SK-N-SH treated with all-trans-retinoic acid at 6 μM for 48 hours (cell line): ENCODE measurements at regions not wholly inside any gene's neighbourhood (a gene's known extent, or its start where the extent isn't known, plus 50 kb on each side); places are given as distances from the start of the nearest gene placed in this dataset.

Source experiments
- ATAC-seq: fragments of 200-7000 bp; cut with Tn5 transposase; 3 replicates; pipeline ENCODE4 v1.9.1; 2020; ENCODE audit warnings: mild to moderate bottlenecking, moderate library complexity
- ARNTL ChIP-seq: fragments of 450-650 bp; formaldehyde crosslinking; IDR thresholded peaks from 2 replicates; pipeline ENCODE4 v1.5.0; 2020; ENCODE audit warnings: low read depth, mild to moderate bottlenecking, moderate library complexity, borderline replicate concordance
- CSDC2 ChIP-seq: fragments of 250-450 bp; sonication (Bioruptor Pico); IDR thresholded peaks from 2 replicates; pipeline ENCODE4 v1.5.0; 2020; ENCODE audit warnings: mild to moderate bottlenecking, moderate library complexity
- CSRNP3 ChIP-seq: fragments of 250-450 bp; sonication (Bioruptor Pico); IDR thresholded peaks from 2 replicates; pipeline ENCODE4 v1.5.1; 2021; ENCODE audit warnings: mild to moderate bottlenecking, moderate library complexity
- ESRRG ChIP-seq: fragments of 250-450 bp; sonication (Bioruptor Pico); IDR thresholded peaks from 2 replicates; pipeline ENCODE4 v1.6.1; 2021; ENCODE audit warnings: mild to moderate bottlenecking
- GLIS3 ChIP-seq: fragments of 250-450 bp; sonication (Bioruptor Pico); IDR thresholded peaks from 2 replicates; pipeline ENCODE4 v1.5.0; 2020; ENCODE audit warnings: mild to moderate bottlenecking, moderate library complexity
- OSR1 ChIP-seq: fragments of 250-450 bp; sonication (Bioruptor Pico); IDR thresholded peaks from 2 replicates; pipeline ENCODE4 v1.8.0; 2022; ENCODE audit warnings: moderate library complexity, mild to moderate bottlenecking, inconsistent platforms
- PATZ1 ChIP-seq: fragments of 250-450 bp; sonication (Bioruptor Pico); IDR thresholded peaks from 2 replicates; pipeline ENCODE4 v1.8.0; 2020; ENCODE audit warnings: mild to moderate bottlenecking, moderate library complexity, borderline replicate concordance
- POU6F1 ChIP-seq: fragments of 250-450 bp; sonication (Bioruptor Pico); IDR thresholded peaks from 2 replicates; pipeline ENCODE4 v1.8.0; 2021; ENCODE audit warnings: low read depth, mild to moderate bottlenecking, moderate library complexity, borderline replicate concordance
- PPARA ChIP-seq: fragments of 250-450 bp; sonication (Bioruptor Pico); IDR thresholded peaks from 2 replicates; pipeline ENCODE4 v1.5.0; 2020; ENCODE audit warnings: mild to moderate bottlenecking, borderline replicate concordance
- RARB ChIP-seq: fragments of 250-450 bp; sonication (Bioruptor Pico); IDR thresholded peaks from 2 replicates; pipeline ENCODE4 v1.8.0; 2021; ENCODE audit warnings: mild to moderate bottlenecking, moderate library complexity
- SNAI2 ChIP-seq: fragments of 250-450 bp; sonication (Bioruptor Pico); IDR thresholded peaks from 2 replicates; pipeline ENCODE4 v1.5.0; 2020; ENCODE audit warnings: mild to moderate bottlenecking, moderate library complexity
- TCF4 ChIP-seq: fragments of 250-450 bp; sonication (Bioruptor Pico); IDR thresholded peaks from 2 replicates; pipeline ENCODE4 v1.8.0; 2021; ENCODE audit warnings: mild to moderate bottlenecking, moderate library complexity, borderline replicate concordance
- TOX ChIP-seq: fragments of 250-450 bp; sonication (Bioruptor Pico); IDR thresholded peaks from 2 replicates; pipeline ENCODE4 v1.8.0; 2021; ENCODE audit warnings: mild to moderate bottlenecking, moderate library complexity, borderline replicate concordance
- ZC3H10 ChIP-seq: fragments of 250-450 bp; sonication (Bioruptor Pico); IDR thresholded peaks from 2 replicates; pipeline ENCODE4 v1.5.1; 2021; ENCODE audit warnings: mild to moderate bottlenecking, moderate library complexity
- ZFP3 ChIP-seq: fragments of 250-450 bp; sonication (Bioruptor Pico); IDR thresholded peaks from 2 replicates; pipeline ENCODE4 v1.5.0; 2020; ENCODE audit warnings: mild to moderate bottlenecking, moderate library complexity
- ZFP30 ChIP-seq: fragments of 450-650 bp; formaldehyde crosslinking; IDR thresholded peaks from 2 replicates; pipeline ENCODE4 v1.5.0; 2022; ENCODE audit warnings: mild to moderate bottlenecking, moderate library complexity
- ZNF565 ChIP-seq: fragments of 450-650 bp; formaldehyde crosslinking; conservative IDR thresholded peaks from 2 replicates; pipeline ENCODE4 v1.5.0; 2020; ENCODE audit warnings: low read depth, mild to moderate bottlenecking, moderate library complexity
- ZNF70 ChIP-seq: fragments of 450-650 bp; formaldehyde crosslinking; IDR thresholded peaks from 2 replicates; pipeline ENCODE4 v1.5.0; 2020; ENCODE audit warnings: mild to moderate bottlenecking, moderate library complexity
- ZNF8 ChIP-seq: fragments of 450-650 bp; formaldehyde crosslinking; IDR thresholded peaks from 2 replicates; pipeline ENCODE4 v1.5.0; 2020; ENCODE audit warnings: mild to moderate bottlenecking, moderate library complexity
- TF ChIP-seq, protein P1 (sequence below): fragments of 250-450 bp; sonication (Bioruptor Pico); IDR thresholded peaks from 2 replicates; pipeline ENCODE4 v1.5.0; 2020; ENCODE audit warnings: mild to moderate bottlenecking, moderate library complexity

DNA sequence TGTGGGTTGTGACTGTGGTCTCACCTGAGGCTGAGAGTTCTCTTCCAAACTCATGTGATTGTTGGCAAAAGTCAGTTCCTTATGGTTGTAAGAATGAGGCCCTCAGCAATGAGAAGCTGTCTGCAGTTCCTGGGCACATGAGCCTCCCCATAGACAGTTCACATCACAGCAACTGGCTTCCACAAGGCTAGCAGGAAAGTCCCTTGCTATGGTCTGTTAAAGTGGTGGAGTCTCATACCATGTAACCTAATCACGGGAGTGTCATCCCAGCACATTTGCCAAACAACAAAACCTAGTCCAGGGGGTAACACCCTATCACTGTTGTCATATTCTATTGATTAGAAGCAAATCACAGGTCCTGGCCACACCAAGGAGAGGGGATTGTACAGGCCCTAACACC is 163.8 kb downstream of the BACH1 start:
- TF ChIP-seq ZNF565 = no peak
- no peak for TF ChIP-seq ZFP3 (CRISPR knock-in tag)
- no peak for TF ChIP-seq RARB (CRISPR knock-in tag)
- no peak for TF ChIP-seq GLIS3
- no peak for TF ChIP-seq ZC3H10
- TF ChIP-seq TCF4 = no peak
- TF ChIP-seq ARNTL (CRISPR knock-in tag) = no peak
- no peak for TF ChIP-seq CSRNP3 (CRISPR knock-in tag)
- no peak for TF ChIP-seq CSDC2 (CRISPR knock-in tag)
- no peak for TF ChIP-seq ZFP30 (CRISPR knock-in tag)
- TF ChIP-seq SNAI2 (CRISPR knock-in tag) = no peak
- TF ChIP-seq, protein P1, sequence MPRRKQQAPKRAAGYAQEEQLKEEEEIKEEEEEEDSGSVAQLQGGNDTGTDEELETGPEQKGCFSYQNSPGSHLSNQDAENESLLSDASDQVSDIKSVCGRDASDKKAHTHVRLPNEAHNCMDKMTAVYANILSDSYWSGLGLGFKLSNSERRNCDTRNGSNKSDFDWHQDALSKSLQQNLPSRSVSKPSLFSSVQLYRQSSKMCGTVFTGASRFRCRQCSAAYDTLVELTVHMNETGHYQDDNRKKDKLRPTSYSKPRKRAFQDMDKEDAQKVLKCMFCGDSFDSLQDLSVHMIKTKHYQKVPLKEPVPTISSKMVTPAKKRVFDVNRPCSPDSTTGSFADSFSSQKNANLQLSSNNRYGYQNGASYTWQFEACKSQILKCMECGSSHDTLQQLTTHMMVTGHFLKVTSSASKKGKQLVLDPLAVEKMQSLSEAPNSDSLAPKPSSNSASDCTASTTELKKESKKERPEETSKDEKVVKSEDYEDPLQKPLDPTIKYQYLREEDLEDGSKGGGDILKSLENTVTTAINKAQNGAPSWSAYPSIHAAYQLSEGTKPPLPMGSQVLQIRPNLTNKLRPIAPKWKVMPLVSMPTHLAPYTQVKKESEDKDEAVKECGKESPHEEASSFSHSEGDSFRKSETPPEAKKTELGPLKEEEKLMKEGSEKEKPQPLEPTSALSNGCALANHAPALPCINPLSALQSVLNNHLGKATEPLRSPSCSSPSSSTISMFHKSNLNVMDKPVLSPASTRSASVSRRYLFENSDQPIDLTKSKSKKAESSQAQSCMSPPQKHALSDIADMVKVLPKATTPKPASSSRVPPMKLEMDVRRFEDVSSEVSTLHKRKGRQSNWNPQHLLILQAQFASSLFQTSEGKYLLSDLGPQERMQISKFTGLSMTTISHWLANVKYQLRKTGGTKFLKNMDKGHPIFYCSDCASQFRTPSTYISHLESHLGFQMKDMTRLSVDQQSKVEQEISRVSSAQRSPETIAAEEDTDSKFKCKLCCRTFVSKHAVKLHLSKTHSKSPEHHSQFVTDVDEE (CRISPR knock-in tag) = no peak
- no peak for TF ChIP-seq ZNF8
- TF ChIP-seq PATZ1 (CRISPR knock-in tag) = no peak
- no peak for TF ChIP-seq POU6F1 (CRISPR knock-in tag)
- no peak for TF ChIP-seq TOX
- ATAC-seq = no peak

DNA sequence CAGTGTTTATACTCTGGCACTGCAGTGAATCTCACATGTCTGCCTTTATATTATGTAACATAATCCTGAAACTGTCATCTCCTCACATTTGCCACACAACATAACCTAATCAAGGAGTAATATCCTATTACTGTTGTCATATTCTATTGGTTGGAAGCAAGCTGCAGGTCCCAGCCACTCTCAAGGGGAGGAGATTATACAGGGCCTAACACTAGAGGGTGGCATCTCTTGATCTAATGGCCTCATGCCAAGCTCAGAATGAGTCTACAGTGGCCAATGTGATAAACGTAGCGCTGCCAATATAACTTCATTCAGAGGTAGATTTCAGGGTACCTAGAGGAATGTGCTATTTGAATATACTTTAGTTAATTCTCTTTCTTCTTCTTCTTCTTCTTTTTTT is 166.8 kb downstream of the BACH1 start:
- ATAC-seq = peak; percentile 76
- TF ChIP-seq CSDC2 (CRISPR knock-in tag) = no peak
- TF ChIP-seq CSRNP3 (CRISPR knock-in tag) = no peak
- no peak for TF ChIP-seq ESRRG (CRISPR knock-in tag)
- no peak for TF ChIP-seq POU6F1 (CRISPR knock-in tag)
- TF ChIP-seq PPARA (CRISPR knock-in tag) = no peak
- TF ChIP-seq ZFP30 (CRISPR knock-in tag) = no peak
- no peak for TF ChIP-seq ZNF70
- no peak for TF ChIP-seq OSR1
- TF ChIP-seq ZFP3 (CRISPR knock-in tag) = no peak
- TF ChIP-seq, protein P1 (CRISPR knock-in tag) = no peak
- TF ChIP-seq, all 23 proteins: peak for 0
